ENCODE measurements at regions not wholly inside any gene's neighbourhood (a gene's known extent, or its start where the extent isn't known, plus 50 kb on each side); places are given as distances from the start of the nearest gene placed in this dataset.

GRCh38 chr3:22170370-22170769, 419.4 kb upstream of the ZNF385D start:
- Histone ChIP-seq H2BK20ac (ENCODE audit: low read depth, low read length, poor library complexity, severe bottlenecking) (no peak overlapping the region), H2AFZ (ENCODE audit: low read length) (no peak overlapping the region), H3K27me3 (ENCODE audit: insufficient read depth, low read length) (no peaks in the 10 kb centered on the region), H3K79me1 (ENCODE audit: insufficient read depth, low read depth, low read length, poor library complexity, severe bottlenecking) (no peaks in the 10 kb centered on the region), H4K91ac (ENCODE audit: insufficient read length, low read depth, low read length) (no peak overlapping the region), H3K23ac (ENCODE audit: insufficient read length, low read depth, low read length) (no peak overlapping the region), H4K8ac (replicated peaks; ENCODE audit: insufficient read length, low read depth, low read length) (no peak overlapping the region), H3K27ac (ENCODE audit: insufficient read length, low read depth, low read length) (no peak overlapping the region), H3K14ac (ENCODE audit: insufficient read depth, low read length) (no peak overlapping the region), H3K4ac (ENCODE audit: low read depth, low read length) (no peak overlapping the region), H3K18ac (ENCODE audit: insufficient read length, low read depth, low read length) (no peak overlapping the region), H3K9me3 (ENCODE audit: control insufficient read depth, low read depth, low read length) (no peaks in the 10 kb centered on the region), H4K5ac (ENCODE audit: insufficient read length, low read depth, low read length) (no peak overlapping the region), H3K4me2 (ENCODE audit: insufficient read depth, insufficient read length, low read length) (no peak overlapping the region), H3K79me2 (ENCODE audit: insufficient read depth, low read length) (no peaks in the 10 kb centered on the region), H3K56ac (ENCODE audit: insufficient read length, low read depth, low read length) (no peak overlapping the region), H3K9ac (ENCODE audit: extremely low read depth, insufficient read length, low read length) (no peak overlapping the region), H3K4me1 (ENCODE audit: insufficient read depth, low read length) (no peaks in the 10 kb centered on the region), H4K20me1 (ENCODE audit: control insufficient read depth, insufficient read depth, insufficient read length) (no peaks in the 10 kb centered on the region), H3K23me2 (ENCODE audit: insufficient read length, low read depth, low read length, poor library complexity, severe bottlenecking) (no peaks in the 10 kb centered on the region), H2BK15ac (ENCODE audit: low read depth, low read length) (no peak overlapping the region), H3T11ph (ENCODE audit: low read length) (no peak overlapping the region), H2BK5ac (ENCODE audit: insufficient read length, low read length) (no peak overlapping the region), H2BK120ac (ENCODE audit: low read depth, low read length, poor library complexity, severe bottlenecking) (no peak overlapping the region), H2BK12ac (ENCODE audit: insufficient read length, low read depth, low read length) (no peak overlapping the region), H2AK5ac (ENCODE audit: insufficient read length, low read length) (no peak overlapping the region)
- no peak for DNase-seq
- WGBS (ENCODE audit: extremely low coverage, insufficient read length, low lambda C conversion rate) = no CpG with 5 or more reads among the region's 1 CpG
- H3K9me3 Mint-ChIP-seq = no peaks in the 10 kb centered on the region
- H3K27ac Mint-ChIP-seq = no peak overlapping the region
- H3K4me3 Mint-ChIP-seq = no peak overlapping the region
- H3K4me1 Mint-ChIP-seq = no peaks in the 10 kb centered on the region
- TF ChIP-seq, protein P1, sequence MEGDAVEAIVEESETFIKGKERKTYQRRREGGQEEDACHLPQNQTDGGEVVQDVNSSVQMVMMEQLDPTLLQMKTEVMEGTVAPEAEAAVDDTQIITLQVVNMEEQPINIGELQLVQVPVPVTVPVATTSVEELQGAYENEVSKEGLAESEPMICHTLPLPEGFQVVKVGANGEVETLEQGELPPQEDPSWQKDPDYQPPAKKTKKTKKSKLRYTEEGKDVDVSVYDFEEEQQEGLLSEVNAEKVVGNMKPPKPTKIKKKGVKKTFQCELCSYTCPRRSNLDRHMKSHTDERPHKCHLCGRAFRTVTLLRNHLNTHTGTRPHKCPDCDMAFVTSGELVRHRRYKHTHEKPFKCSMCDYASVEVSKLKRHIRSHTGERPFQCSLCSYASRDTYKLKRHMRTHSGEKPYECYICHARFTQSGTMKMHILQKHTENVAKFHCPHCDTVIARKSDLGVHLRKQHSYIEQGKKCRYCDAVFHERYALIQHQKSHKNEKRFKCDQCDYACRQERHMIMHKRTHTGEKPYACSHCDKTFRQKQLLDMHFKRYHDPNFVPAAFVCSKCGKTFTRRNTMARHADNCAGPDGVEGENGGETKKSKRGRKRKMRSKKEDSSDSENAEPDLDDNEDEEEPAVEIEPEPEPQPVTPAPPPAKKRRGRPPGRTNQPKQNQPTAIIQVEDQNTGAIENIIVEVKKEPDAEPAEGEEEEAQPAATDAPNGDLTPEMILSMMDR (conservative IDR thresholded peaks at IDR 0.05) = no peak
- no peaks in the 10 kb centered on the region for H3K27me3 Mint-ChIP-seq (ENCODE audit: low read depth)
- H3K36me3 Mint-ChIP-seq (ENCODE audit: insufficient read depth in 1 of 3, low read depth in 3 of 3) = no peaks in the 10 kb centered on the region
